Suprapubic skin (tissue), 4 donors: ENCODE measurements at regions not wholly inside any gene's neighbourhood (a gene's known extent, or its start where the extent isn't known, plus 50 kb on each side); places are given as distances from the start of the nearest gene placed in this dataset.

ENCODE experiments used
- POLR2A ChIP-seq, 2 donors: fragments of 450-650 bp; IDR thresholded peaks; one replicate each; pipeline ENCODE4 v1.6.1; 2017; ENCODE audit warnings: antibody characterized with exemption in 2 of 2, mild to moderate bottlenecking in 2 of 2, moderate library complexity in 2 of 2
- POLR2AphosphoS5 ChIP-seq, 3 donors: sonication (generic); formaldehyde crosslinking; IDR thresholded peaks; one replicate each; pipeline ENCODE4 v1.6.1; 2017; ENCODE audit warnings: antibody characterized with exemption in 3 of 3
- TF ChIP-seq, protein P1 (sequence below), 2 donors: fragments of 200-600 bp in 1 of 2; fragments of 450-650 bp in 1 of 2; sonication (generic) in 1 of 2; IDR thresholded peaks; one replicate each; pipeline ENCODE4 v1.5.1; 2016 to 2019; ENCODE audit warnings: antibody characterized with exemption in 2 of 2, mild to moderate bottlenecking in 1 of 2, moderate library complexity in 1 of 2

DNA sequence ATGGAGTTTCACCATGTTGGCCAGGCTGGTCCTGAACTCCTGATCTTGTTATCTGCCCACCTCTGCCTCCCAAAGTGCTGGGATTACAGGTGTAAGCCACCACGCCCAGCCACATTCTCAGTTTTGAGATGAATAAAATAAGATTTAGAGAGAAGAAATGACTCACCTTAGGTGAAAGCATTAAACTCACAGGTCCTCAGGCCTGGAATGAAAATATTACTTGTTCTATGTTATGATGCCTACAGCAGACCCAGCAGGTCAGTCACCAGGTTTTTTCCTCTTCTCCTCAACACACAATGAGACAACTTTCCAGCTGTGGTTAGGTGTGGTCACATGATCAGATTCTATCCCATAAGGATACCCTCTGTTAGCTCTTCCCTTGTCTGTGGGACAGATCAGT lies 150.3 kb downstream of the C16orf95 start:
- TF ChIP-seq POLR2AphosphoS5 (IDR thresholded peaks at IDR 0.05): no peak
- TF ChIP-seq, protein P1, sequence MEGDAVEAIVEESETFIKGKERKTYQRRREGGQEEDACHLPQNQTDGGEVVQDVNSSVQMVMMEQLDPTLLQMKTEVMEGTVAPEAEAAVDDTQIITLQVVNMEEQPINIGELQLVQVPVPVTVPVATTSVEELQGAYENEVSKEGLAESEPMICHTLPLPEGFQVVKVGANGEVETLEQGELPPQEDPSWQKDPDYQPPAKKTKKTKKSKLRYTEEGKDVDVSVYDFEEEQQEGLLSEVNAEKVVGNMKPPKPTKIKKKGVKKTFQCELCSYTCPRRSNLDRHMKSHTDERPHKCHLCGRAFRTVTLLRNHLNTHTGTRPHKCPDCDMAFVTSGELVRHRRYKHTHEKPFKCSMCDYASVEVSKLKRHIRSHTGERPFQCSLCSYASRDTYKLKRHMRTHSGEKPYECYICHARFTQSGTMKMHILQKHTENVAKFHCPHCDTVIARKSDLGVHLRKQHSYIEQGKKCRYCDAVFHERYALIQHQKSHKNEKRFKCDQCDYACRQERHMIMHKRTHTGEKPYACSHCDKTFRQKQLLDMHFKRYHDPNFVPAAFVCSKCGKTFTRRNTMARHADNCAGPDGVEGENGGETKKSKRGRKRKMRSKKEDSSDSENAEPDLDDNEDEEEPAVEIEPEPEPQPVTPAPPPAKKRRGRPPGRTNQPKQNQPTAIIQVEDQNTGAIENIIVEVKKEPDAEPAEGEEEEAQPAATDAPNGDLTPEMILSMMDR (IDR thresholded peaks at IDR 0.05): no peak
- TF ChIP-seq POLR2A (IDR thresholded peaks at IDR 0.05): no peak
